ENCODE measurements at regions not wholly inside any gene's neighbourhood (a gene's known extent, or its start where the extent isn't known, plus 50 kb on each side); places are given as distances from the start of the nearest gene placed in this dataset.

DNA sequence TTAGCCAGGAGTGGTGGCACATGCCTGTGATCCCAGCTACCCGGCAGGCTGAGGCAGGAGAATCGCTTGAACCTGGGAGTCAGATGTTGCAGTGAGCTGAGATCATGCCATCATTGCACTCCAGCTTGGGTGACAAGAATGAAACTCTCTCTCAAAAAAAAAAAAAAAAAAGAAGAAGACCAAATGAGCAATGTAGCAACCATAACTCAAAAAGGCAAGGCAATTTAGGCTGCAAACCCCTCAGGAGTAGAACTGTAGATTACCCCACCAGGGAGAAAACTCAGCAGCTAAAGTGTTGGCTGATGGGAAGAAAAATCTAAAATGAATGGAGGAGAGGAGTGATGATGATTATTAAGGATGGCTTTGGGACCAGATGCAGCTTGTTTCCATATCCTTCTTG is 256.7 kb upstream of the UBASH3B start:
- no peak for ATAC-seq
- no peak for TF ChIP-seq ZNF8 (CRISPR knock-in tag; IDR thresholded peaks at IDR 0.05)
- TF ChIP-seq ZNF70 (CRISPR knock-in tag; IDR thresholded peaks at IDR 0.05): no peak
- no peak for TF ChIP-seq ZC3H10 (CRISPR knock-in tag; IDR thresholded peaks at IDR 0.05)
- TF ChIP-seq, protein P1, sequence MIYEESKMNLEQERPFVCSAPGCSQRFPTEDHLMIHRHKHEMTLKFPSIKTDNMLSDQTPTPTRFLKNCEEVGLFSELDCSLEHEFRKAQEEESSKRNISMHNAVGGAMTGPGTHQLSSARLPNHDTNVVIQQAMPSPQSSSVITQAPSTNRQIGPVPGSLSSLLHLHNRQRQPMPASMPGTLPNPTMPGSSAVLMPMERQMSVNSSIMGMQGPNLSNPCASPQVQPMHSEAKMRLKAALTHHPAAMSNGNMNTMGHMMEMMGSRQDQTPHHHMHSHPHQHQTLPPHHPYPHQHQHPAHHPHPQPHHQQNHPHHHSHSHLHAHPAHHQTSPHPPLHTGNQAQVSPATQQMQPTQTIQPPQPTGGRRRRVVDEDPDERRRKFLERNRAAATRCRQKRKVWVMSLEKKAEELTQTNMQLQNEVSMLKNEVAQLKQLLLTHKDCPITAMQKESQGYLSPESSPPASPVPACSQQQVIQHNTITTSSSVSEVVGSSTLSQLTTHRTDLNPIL (CRISPR knock-in tag; IDR thresholded peaks at IDR 0.05; ENCODE audit: low read depth): no peak
- TF ChIP-seq ZNF565 (CRISPR knock-in tag; conservative IDR thresholded peaks at IDR 0.05; ENCODE audit: low read depth): no peak
- TF ChIP-seq PPARA (CRISPR knock-in tag; IDR thresholded peaks at IDR 0.05; ENCODE audit: borderline replicate concordance): no peak
- no peak for TF ChIP-seq SNAI2 (CRISPR knock-in tag; IDR thresholded peaks at IDR 0.05)
- TF ChIP-seq ZFP3 (CRISPR knock-in tag; IDR thresholded peaks at IDR 0.05): no peak
- no peak for TF ChIP-seq GLIS3 (CRISPR knock-in tag; IDR thresholded peaks at IDR 0.05)
- no peak for TF ChIP-seq TOX (CRISPR knock-in tag; IDR thresholded peaks at IDR 0.05; ENCODE audit: borderline replicate concordance)
- no peak for TF ChIP-seq ARNTL (CRISPR knock-in tag; IDR thresholded peaks at IDR 0.05; ENCODE audit: borderline replicate concordance, low read depth)
- no peak for TF ChIP-seq RARB (CRISPR knock-in tag; IDR thresholded peaks at IDR 0.05)
- no peak for TF ChIP-seq TCF4 (CRISPR knock-in tag; IDR thresholded peaks at IDR 0.05; ENCODE audit: borderline replicate concordance)
- no peak for TF ChIP-seq OSR1 (CRISPR knock-in tag; IDR thresholded peaks at IDR 0.05)
- no peak for TF ChIP-seq TSHZ2 (CRISPR knock-in tag; IDR thresholded peaks at IDR 0.05)
- no peak for TF ChIP-seq CSRNP3 (CRISPR knock-in tag; IDR thresholded peaks at IDR 0.05)
- TF ChIP-seq, protein P2, sequence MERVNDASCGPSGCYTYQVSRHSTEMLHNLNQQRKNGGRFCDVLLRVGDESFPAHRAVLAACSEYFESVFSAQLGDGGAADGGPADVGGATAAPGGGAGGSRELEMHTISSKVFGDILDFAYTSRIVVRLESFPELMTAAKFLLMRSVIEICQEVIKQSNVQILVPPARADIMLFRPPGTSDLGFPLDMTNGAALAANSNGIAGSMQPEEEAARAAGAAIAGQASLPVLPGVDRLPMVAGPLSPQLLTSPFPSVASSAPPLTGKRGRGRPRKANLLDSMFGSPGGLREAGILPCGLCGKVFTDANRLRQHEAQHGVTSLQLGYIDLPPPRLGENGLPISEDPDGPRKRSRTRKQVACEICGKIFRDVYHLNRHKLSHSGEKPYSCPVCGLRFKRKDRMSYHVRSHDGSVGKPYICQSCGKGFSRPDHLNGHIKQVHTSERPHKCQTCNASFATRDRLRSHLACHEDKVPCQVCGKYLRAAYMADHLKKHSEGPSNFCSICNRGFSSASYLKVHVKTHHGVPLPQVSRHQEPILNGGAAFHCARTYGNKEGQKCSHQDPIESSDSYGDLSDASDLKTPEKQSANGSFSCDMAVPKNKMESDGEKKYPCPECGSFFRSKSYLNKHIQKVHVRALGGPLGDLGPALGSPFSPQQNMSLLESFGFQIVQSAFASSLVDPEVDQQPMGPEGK (CRISPR knock-in tag; IDR thresholded peaks at IDR 0.05; ENCODE audit: borderline replicate concordance): no peak
- TF ChIP-seq BACH2 (CRISPR knock-in tag; IDR thresholded peaks at IDR 0.05; ENCODE audit: borderline replicate concordance): no peak

DNA sequence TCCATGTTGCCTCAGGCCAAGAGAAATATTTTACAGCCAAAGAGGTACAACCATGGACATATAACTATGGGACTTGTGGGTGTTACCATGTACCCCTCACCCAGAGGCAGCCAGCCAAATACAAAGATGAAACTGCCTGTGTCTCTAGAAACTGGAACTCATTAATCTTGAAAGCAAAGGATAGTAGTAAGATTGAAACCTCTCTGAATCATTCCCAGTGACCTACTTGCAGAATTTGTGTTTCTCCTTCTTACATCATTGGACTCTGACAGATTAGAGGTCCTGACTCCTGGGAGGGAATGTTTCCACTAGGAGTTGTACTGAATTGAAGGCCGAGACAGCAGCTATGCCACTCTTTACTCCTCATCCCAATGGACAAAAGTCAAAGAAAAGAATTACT is 257.4 kb upstream of the UBASH3B start:
- no peak for ATAC-seq
- TF ChIP-seq GLIS3 (CRISPR knock-in tag; IDR thresholded peaks at IDR 0.05) (no peak), TSHZ2 (CRISPR knock-in tag; IDR thresholded peaks at IDR 0.05) (no peak), RARB (CRISPR knock-in tag; IDR thresholded peaks at IDR 0.05) (no peak), ZNF565 (CRISPR knock-in tag; conservative IDR thresholded peaks at IDR 0.05; ENCODE audit: low read depth) (no peak), ARNTL (CRISPR knock-in tag; IDR thresholded peaks at IDR 0.05; ENCODE audit: borderline replicate concordance, low read depth) (no peak), ZFP3 (CRISPR knock-in tag; IDR thresholded peaks at IDR 0.05) (no peak), TCF4 (CRISPR knock-in tag; IDR thresholded peaks at IDR 0.05; ENCODE audit: borderline replicate concordance) (no peak), CSDC2 (CRISPR knock-in tag; IDR thresholded peaks at IDR 0.05) (no peak), TOX (CRISPR knock-in tag; IDR thresholded peaks at IDR 0.05; ENCODE audit: borderline replicate concordance) (no peak), ZFP30 (CRISPR knock-in tag; IDR thresholded peaks at IDR 0.05) (no peak)
- TF ChIP-seq, protein P1 (CRISPR knock-in tag; IDR thresholded peaks at IDR 0.05; ENCODE audit: low read depth): no peak

All from SK-N-SH treated with all-trans-retinoic acid at 6 μM for 48 hours (cell line).